ENCODE measurements at regions not wholly inside any gene's neighbourhood (a gene's known extent, or its start where the extent isn't known, plus 50 kb on each side); places are given as distances from the start of the nearest gene placed in this dataset.

DNA sequence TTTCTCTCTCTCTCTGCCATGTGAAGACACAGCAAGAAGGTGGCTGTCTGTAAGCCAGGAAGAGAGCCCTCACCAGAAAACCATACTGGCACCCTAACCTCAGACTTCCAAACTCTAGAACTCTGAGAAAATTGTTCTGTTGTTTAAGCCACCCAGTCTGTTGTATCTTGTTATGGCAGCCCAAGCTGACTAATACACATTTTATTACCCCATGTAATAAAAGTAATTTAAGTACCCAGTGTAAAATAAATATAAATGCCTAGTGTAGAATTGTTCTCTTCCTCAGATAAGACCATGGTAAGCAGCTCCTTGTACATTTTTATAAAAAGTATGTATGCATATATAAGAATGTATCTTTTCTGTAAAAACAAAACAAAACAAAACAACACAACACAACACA is 119.7 kb downstream of the DTL start:
- Histone ChIP-seq H3K27me3 (no peaks in the 10 kb centered on the region), H3K4me1 (no peaks in the 10 kb centered on the region), H3K4me3 (no peak overlapping the region), H3K36me3 (no peaks in the 10 kb centered on the region), H3K27ac (no peak overlapping the region), H3K9me3 (no peaks in the 10 kb centered on the region)
- no peak for DNase-seq (ENCODE audit: low spot score in 2 of 2)
- intact Hi-C loops (cut with DNase I; ENCODE audit: low total_unique reads): no loop called here
- TF ChIP-seq POLR2AphosphoS5 (IDR thresholded peaks at IDR 0.05) (no peak), POLR2A (IDR thresholded peaks at IDR 0.05) (no peak)
- TF ChIP-seq, protein P1, sequence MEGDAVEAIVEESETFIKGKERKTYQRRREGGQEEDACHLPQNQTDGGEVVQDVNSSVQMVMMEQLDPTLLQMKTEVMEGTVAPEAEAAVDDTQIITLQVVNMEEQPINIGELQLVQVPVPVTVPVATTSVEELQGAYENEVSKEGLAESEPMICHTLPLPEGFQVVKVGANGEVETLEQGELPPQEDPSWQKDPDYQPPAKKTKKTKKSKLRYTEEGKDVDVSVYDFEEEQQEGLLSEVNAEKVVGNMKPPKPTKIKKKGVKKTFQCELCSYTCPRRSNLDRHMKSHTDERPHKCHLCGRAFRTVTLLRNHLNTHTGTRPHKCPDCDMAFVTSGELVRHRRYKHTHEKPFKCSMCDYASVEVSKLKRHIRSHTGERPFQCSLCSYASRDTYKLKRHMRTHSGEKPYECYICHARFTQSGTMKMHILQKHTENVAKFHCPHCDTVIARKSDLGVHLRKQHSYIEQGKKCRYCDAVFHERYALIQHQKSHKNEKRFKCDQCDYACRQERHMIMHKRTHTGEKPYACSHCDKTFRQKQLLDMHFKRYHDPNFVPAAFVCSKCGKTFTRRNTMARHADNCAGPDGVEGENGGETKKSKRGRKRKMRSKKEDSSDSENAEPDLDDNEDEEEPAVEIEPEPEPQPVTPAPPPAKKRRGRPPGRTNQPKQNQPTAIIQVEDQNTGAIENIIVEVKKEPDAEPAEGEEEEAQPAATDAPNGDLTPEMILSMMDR (IDR thresholded peaks at IDR 0.05): no peak

DNA sequence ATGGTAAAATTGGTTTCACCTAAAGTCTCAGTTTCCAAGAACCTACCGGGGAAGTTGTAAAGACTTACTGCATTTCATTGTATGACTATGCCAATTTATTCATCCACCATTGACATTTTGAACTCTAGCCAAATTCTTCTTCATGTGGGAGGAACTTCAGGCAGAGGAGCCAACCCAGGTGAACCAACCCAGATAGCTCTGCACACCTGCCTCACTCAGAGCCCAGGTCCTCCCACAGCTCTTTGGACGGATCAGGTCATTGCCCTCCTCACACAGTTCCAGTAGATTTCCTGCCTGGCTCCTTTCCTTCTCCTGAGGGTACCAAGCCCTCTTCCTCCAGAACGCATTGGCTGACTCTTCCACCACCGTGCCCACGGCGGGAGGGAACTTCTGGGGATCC is 121.7 kb downstream of the DTL start:
- intact Hi-C loops (cut with DNase I; ENCODE audit: low total_unique reads): no loop called here
- no peak for TF ChIP-seq POLR2A (IDR thresholded peaks at IDR 0.05)
- no peak for TF ChIP-seq POLR2AphosphoS5 (IDR thresholded peaks at IDR 0.05)
- TF ChIP-seq, protein P1 (IDR thresholded peaks at IDR 0.05): no peak
- no peak for DNase-seq (ENCODE audit: low spot score in 2 of 2)

DNA sequence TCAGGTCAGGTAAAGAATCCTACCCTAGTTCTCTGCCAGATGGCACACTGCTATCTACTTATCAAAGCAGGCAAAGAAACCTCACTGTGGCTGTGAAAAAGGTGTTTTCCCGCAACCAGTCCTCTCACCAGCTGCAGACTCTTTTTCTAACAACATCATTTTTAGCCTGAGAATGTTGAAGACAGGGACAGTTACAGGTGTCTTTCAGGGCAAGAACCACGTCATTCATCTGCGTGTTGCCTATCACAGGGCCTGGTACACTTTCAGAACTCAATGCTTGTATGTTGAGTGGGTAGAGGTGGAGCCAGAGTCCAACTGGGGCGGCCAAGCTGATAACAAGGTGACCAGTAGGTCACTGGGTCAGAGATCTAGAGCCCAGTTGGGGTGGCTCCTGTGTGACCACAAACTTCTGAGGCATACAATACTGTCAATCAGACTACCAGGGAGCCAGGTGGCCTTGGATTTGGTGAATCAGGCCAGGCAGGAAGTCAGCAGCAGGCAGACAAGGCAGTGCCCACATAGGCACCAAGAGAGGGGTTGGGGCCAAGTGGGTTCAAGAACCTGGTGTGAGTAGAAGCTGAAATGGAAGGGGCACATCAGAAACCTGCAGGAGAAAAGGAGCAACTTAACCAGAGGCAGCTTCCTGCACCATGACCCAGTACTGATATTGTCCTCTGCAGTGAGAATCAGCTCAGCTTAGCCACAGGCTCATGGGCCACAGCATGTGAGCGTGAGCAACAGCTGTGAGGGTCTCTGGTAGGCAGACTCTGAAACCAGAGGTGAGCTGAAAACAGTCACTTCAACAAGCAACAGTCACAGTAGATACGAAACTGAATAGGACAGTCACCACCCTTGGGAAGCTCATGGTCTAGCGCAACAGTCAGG is 123.6 kb downstream of the DTL start:
- Histone ChIP-seq H3K27me3 (no peaks in the 10 kb centered on the region), H3K4me3 (no peak overlapping the region), H3K36me3 (no peaks in the 10 kb centered on the region), H3K27ac (no peak overlapping the region), H3K4me1 (no peaks in the 10 kb centered on the region), H3K9me3 (no peaks in the 10 kb centered on the region)
- intact Hi-C loops (cut with DNase I; ENCODE audit: low total_unique reads): no loop called here
- DNase-seq (ENCODE audit: low spot score in 2 of 2): no peak
- no peak for TF ChIP-seq POLR2A (IDR thresholded peaks at IDR 0.05)
- TF ChIP-seq, protein P1 (IDR thresholded peaks at IDR 0.05): no peak
- no peak for TF ChIP-seq POLR2AphosphoS5 (IDR thresholded peaks at IDR 0.05)

More for the DNA sequence above, 121.7 kb downstream of the DTL start:
- Histone ChIP-seq H3K4me3 (no peak overlapping the region), H3K4me1 (no peaks in the 10 kb centered on the region), H3K27me3 (no peaks in the 10 kb centered on the region), H3K36me3 (no peaks in the 10 kb centered on the region), H3K27ac (no peak overlapping the region), H3K9me3 (no peaks in the 10 kb centered on the region)

DNA sequence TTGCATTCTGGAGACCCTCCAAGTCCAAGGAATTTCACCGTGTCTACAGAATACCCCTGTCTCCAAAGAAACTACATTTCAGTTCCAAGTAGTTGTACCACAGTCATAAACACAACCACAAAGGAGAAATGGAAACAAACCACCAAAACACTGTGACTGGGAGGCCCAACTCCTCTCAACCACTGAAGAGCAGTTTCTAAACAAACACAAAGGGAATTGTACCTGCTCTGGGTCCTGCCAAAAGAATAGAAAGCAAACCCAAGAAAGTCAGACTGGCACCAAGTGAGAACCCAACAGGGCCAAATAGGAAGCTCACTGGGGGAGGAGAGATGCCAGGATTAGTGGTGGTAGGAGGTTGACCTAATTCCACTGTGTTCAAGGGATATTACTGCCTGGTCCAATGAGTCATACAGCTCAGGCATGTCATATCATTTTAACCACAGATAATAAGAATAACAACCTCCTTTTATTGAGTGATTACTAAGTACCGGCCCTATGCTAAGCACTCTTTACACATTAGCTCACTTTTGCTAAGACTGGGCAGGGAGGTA is 123.9 kb upstream of the PPP2R5A start:
- H3K4me1 ChIP-seq: no peaks in the 10 kb centered on the region
- peak overlapping the region; percentile 15 to 43 for H3K27ac ChIP-seq
- intact Hi-C loops (cut with DNase I; ENCODE audit: low total_unique reads): no loop called here
- no peaks in the 10 kb centered on the region for H3K36me3 ChIP-seq
- peak in 1 of 2 donors; percentile 37 for DNase-seq (ENCODE audit: low spot score in 2 of 2)
- TF ChIP-seq POLR2AphosphoS5 (IDR thresholded peaks at IDR 0.05) (no peak), POLR2A (IDR thresholded peaks at IDR 0.05) (no peak)
- TF ChIP-seq, protein P1 (IDR thresholded peaks at IDR 0.05): no peak
- H3K9me3 ChIP-seq: no peaks in the 10 kb centered on the region
- no peaks in the 10 kb centered on the region for H3K27me3 ChIP-seq
- no peak overlapping the region for H3K4me3 ChIP-seq

DNA sequence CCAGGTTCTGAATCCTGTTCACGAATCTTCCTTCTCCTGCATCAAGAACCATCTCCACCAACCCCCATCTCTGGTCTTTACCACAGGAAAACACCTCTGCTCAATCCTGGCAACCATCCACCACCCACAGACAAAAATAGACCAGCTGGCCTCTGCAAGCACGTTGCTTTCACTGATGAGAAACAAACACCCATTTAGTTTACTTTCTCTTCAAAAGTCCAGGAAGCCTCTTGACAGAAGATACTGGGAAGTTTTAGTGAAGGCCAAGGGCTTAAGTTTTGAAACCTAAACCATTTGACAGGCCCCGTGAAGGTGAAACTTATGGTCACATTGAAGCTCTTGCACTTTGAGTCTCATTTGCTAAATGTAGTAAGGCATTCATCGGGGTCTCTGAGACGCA is 122.6 kb upstream of the PPP2R5A start:
- H3K27me3 ChIP-seq: no peaks in the 10 kb centered on the region
- H3K36me3 ChIP-seq: no peaks in the 10 kb centered on the region
- H3K9me3 ChIP-seq: no peaks in the 10 kb centered on the region
- TF ChIP-seq, protein P1 (IDR thresholded peaks at IDR 0.05): no peak
- TF ChIP-seq POLR2AphosphoS5 (IDR thresholded peaks at IDR 0.05) (no peak), POLR2A (IDR thresholded peaks at IDR 0.05) (no peak)
- H3K4me1 ChIP-seq: no peaks in the 10 kb centered on the region
- H3K27ac ChIP-seq: peak overlapping the region in 1 of 2 donors; percentile 40
- intact Hi-C loops (cut with DNase I; ENCODE audit: low total_unique reads): no loop called here
- no peak overlapping the region for H3K4me3 ChIP-seq
- DNase-seq (ENCODE audit: low spot score in 2 of 2): peak in 1 of 2 donors; percentile 71
